Stomach (tissue), 4 donors: ENCODE measurements at regions not wholly inside any gene's neighbourhood (a gene's known extent, or its start where the extent isn't known, plus 50 kb on each side); places are given as distances from the start of the nearest gene placed in this dataset.

Experiments
- CTCF ChIP-seq, 7 experiments: fragments of 450-650 bp in 4 of 7; fragments of 200-600 bp in 3 of 7; sonication (generic) in 3 of 7; IDR thresholded peaks; one replicate each; pipeline ENCODE4 v1.5.1; 2016 to 2019; ENCODE audit warnings: antibody characterized with exemption in 7 of 7, control low read depth in 2 of 7, mild to moderate bottlenecking in 1 of 7
- EP300 ChIP-seq: sonication (generic); formaldehyde crosslinking; IDR thresholded peaks from one replicate; pipeline ENCODE4 v1.6.1; 2017; ENCODE audit warnings: antibody characterized with exemption
- POLR2A ChIP-seq, 4 donors: fragments of 450-650 bp; IDR thresholded peaks; one replicate each; pipeline ENCODE4 v1.6.1; 2016; ENCODE audit warnings: antibody characterized with exemption in 4 of 4, control low read depth in 2 of 4, mild to moderate bottlenecking in 1 of 4, moderate library complexity in 1 of 4

GRCh38 chr3:72408983-72409779 is 439.1 kb downstream of the SHQ1 start:
- TF ChIP-seq POLR2A (IDR thresholded peaks at IDR 0.05): no peak
- no peak for TF ChIP-seq CTCF (IDR thresholded peaks at IDR 0.05)
- no peak for TF ChIP-seq EP300
